ENCODE measurements at regions not wholly inside any gene's neighbourhood (a gene's known extent, or its start where the extent isn't known, plus 50 kb on each side); places are given as distances from the start of the nearest gene placed in this dataset.
"Not testable (repeated sequence)": the region's sequence is repeated elsewhere in the genome, so short reads cannot be mapped to it uniquely, and the experiment has no call there.

DNA sequence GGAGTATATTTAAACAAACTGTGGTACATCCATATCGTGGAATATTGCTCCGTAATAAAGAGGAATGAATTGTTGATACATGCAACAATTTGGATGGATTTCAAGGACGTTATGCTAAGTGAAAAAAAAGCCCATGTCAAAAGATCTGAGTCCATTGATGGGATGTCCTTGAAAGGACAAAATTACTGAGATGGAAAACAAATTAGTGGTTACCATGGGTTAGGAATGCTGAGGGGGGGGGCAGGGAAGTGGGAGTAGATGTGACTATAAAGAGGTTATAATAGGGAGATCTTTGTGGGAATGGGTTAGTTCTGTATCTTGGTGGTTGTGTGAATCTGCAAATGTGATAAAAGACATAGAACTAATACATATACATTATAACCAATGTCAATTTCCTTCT lies 409.3 kb downstream of the SRGAP2C start:
- Histone ChIP-seq H3K27ac (replicated peaks) (no peak overlapping the region), H3K27me3 (ENCODE audit: insufficient read depth, poor library complexity, severe bottlenecking) (no peaks in the 10 kb centered on the region), H3K4me3 (replicated peaks; ENCODE audit: insufficient read depth, low read length) (no peak overlapping the region)
- TF ChIP-seq CTCF (IDR thresholded peaks at IDR 0.05; ENCODE audit: insufficient read depth, low read length) = no peak
- no peak for TF ChIP-seq GABPA (IDR thresholded peaks at IDR 0.05; ENCODE audit: low read depth)
- TF ChIP-seq, protein P1, sequence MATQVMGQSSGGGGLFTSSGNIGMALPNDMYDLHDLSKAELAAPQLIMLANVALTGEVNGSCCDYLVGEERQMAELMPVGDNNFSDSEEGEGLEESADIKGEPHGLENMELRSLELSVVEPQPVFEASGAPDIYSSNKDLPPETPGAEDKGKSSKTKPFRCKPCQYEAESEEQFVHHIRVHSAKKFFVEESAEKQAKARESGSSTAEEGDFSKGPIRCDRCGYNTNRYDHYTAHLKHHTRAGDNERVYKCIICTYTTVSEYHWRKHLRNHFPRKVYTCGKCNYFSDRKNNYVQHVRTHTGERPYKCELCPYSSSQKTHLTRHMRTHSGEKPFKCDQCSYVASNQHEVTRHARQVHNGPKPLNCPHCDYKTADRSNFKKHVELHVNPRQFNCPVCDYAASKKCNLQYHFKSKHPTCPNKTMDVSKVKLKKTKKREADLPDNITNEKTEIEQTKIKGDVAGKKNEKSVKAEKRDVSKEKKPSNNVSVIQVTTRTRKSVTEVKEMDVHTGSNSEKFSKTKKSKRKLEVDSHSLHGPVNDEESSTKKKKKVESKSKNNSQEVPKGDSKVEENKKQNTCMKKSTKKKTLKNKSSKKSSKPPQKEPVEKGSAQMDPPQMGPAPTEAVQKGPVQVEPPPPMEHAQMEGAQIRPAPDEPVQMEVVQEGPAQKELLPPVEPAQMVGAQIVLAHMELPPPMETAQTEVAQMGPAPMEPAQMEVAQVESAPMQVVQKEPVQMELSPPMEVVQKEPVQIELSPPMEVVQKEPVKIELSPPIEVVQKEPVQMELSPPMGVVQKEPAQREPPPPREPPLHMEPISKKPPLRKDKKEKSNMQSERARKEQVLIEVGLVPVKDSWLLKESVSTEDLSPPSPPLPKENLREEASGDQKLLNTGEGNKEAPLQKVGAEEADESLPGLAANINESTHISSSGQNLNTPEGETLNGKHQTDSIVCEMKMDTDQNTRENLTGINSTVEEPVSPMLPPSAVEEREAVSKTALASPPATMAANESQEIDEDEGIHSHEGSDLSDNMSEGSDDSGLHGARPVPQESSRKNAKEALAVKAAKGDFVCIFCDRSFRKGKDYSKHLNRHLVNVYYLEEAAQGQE (IDR thresholded peaks at IDR 0.05; ENCODE audit: insufficient replicate concordance, low read depth) = no peak
- no peak for TF ChIP-seq POLR2AphosphoS5 (IDR thresholded peaks at IDR 0.05; ENCODE audit: low read depth)
- TF ChIP-seq SPI1 (IDR thresholded peaks at IDR 0.05; ENCODE audit: borderline replicate concordance, low read depth) = no peak
- no peak for DNase-seq (ENCODE audit: low read depth in 1 of 2, low spot score in 1 of 2)

GRCh38 chr1:121595089-121595488 lies 410.3 kb downstream of the SRGAP2C start:
- TF ChIP-seq GABPA (IDR thresholded peaks at IDR 0.05; ENCODE audit: low read depth) (no peak), POLR2AphosphoS5 (IDR thresholded peaks at IDR 0.05; ENCODE audit: low read depth) (no peak), CTCF (IDR thresholded peaks at IDR 0.05; ENCODE audit: insufficient read depth, low read length) (no peak), SPI1 (IDR thresholded peaks at IDR 0.05; ENCODE audit: borderline replicate concordance, low read depth) (no peak)
- TF ChIP-seq, protein P1 (IDR thresholded peaks at IDR 0.05; ENCODE audit: insufficient replicate concordance, low read depth) = no peak
- DNase-seq (ENCODE audit: low read depth in 1 of 2, low spot score in 1 of 2) = no peak
- H3K4me3 ChIP-seq (replicated peaks; ENCODE audit: insufficient read depth, low read length) = no peak overlapping the region
- no peaks in the 10 kb centered on the region for H3K27me3 ChIP-seq (ENCODE audit: insufficient read depth, poor library complexity, severe bottlenecking)
- no peak overlapping the region for H3K27ac ChIP-seq (replicated peaks)

DNA sequence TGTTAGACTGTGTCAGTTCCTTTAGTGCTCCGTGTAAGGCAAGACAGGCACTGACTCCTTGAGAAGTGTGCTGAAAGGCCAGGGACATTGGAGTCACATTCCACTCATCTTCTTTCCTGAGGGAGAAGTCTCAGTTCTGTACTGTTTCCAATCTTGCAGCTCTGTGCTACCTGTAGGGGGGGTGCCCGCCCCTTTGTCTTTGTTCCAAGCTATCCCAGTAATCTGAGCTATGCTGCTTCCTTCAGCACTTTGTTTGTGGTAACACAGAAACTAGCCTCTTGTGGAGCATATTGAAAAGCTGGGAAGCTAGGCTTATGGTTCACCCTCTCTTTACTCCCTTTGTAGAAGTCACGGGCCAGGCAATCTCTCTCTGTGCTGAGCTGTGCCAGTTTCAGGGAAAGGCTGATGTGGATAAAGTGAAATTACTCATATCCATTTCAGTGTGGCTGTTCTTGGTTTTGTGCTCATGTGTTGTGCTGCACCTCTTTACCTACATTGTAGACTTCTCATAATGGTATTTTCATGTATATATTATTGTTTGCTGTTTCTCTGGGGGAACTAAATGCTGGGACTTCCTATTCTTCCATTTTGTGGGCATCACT lies 420.2 kb downstream of the SRGAP2C start:
- not testable (repeated sequence) for DNase-seq (ENCODE audit: low read depth in 1 of 2, low spot score in 1 of 2); H3K27ac ChIP-seq (replicated peaks); H3K4me3 ChIP-seq (replicated peaks; ENCODE audit: insufficient read depth, low read length); H3K27me3 ChIP-seq (ENCODE audit: insufficient read depth, poor library complexity, severe bottlenecking)

- not testable (repeated sequence) for H3K27me3 ChIP-seq (ENCODE audit: insufficient read depth, poor library complexity, severe bottlenecking); DNase-seq (ENCODE audit: low read depth in 1 of 2, low spot score in 1 of 2); H3K4me3 ChIP-seq (replicated peaks; ENCODE audit: insufficient read depth, low read length); H3K27ac ChIP-seq (replicated peaks)
Measured at GRCh38 chr1:121607499-121607898, 422.7 kb downstream of the SRGAP2C start.
